HuH-7 (cell line): ENCODE measurements at regions not wholly inside any gene's neighbourhood (a gene's known extent, or its start where the extent isn't known, plus 50 kb on each side); places are given as distances from the start of the nearest gene placed in this dataset.

Experiments used
- DNase-seq: peaks from one replicate; pipeline ENCODE4 v3.0.0; 2011; ENCODE audit warnings: low spot score

GRCh38 chr14:25150401-25150800, 100.5 kb upstream of the STXBP6 start:
- no peak for DNase-seq

GRCh38 chr14:25140411-25140810, 90.5 kb upstream of the STXBP6 start:
- no peak for DNase-seq

GRCh38 chr14:25136811-25137210, 86.9 kb upstream of the STXBP6 start:
- no peak for DNase-seq

DNA sequence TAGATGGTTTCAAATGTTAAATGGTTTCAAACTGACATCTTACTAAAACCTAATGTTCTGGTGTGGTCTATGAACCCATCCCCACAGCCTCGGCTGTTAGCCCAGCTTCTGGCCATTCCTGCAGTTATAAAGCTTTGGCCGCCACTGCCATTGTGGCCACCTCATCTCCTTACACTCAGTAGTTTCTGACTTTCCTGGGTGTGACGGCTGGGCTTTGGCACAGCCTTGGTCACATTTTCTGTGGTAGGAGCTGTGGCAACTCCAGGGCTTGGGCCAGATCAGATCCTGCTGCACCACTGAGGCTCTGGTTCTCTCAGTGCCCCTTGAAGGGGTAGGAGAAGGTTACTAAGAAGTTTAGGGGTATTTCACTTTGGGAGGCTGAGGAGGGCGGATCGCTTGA, 84.2 kb upstream of the STXBP6 start:
- DNase-seq: no peak

GRCh38 chr14:25132732-25133422, 82.9 kb upstream of the STXBP6 start:
- DNase-seq: peak; percentile 74

- DNase-seq: no peak
These were observed 82.1 kb upstream of the STXBP6 start for GRCh38 chr14:25132094-25132493.

DNA sequence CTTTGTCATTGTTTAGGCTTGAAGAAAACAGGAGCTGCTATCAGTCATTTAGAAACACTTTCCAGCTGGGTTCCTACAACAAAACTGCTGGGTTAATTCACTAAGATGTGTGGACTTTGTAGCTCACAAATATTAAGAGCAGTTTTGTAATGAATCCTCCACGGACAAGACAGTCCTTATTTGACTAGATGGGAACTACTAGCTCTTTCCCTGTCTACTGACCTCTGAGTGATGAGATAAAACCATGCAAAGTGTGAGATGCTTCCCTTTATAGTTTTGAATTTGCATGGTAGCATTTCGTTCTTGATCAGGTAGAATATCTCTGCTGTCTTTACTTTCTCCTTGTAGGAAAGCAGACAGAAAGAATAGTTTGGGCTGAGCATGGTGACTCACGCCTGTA, 72.9 kb upstream of the STXBP6 start:
- DNase-seq: no peak

- DNase-seq: no peak
These were observed 72.3 kb upstream of the STXBP6 start for GRCh38 chr14:25122211-25122610.

DNA sequence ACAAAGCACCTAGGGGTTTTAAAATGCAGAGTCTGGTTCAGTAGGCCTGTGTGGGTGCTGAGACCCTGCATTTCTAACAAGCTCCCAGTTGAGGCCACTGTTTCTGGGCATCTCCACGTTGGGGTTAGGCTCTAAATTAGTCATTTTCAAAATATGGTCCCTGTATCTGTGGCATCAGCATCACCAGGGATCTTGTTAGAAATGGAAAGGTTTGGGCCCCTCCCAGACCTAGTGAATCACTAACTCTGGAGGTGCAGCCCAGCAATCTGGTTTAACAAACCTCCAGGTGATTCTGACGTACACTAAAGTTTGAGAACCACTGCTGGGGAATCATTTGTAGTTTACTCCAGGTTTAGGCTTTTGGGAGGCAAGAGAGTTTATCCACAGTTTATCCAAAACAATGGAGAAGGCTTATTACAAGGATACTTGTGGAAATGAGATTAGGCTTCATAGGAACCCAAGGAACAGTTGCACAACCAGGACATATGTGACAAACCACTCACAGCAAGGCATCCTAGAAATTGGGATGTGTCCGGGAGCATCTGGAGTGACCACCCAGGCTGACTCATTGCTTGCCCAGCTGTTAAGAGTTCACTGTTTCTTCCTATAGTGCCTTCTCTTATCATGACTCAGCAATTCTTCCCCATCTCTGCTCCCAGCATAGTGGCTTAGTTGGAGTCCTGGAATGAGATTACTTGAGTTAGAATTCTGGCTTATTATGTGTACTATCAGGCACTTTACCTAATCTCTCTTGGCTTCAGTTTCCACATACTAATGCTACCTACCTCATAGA, 71.6 kb upstream of the STXBP6 start:
- no peak for DNase-seq

DNA sequence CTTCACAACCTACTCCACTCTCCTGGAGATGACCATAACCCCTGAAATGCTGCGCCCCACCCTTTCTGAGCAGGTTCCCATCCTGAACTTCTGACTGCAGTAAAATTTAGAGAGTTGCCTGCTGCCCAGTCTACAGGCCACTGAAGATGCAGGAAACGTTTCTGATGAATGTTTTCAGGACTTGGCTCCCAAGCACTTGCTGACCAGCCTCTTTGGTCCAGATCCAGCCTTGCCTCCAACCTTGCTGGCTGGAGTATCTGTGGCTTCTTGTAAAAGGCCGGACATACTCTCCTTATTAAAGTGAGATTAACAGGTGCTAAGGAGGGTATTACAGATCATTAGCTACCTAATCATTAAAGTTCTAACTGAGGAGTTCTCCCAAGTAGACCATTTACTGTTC, 70.3 kb upstream of the STXBP6 start:
- no peak for DNase-seq

DNA sequence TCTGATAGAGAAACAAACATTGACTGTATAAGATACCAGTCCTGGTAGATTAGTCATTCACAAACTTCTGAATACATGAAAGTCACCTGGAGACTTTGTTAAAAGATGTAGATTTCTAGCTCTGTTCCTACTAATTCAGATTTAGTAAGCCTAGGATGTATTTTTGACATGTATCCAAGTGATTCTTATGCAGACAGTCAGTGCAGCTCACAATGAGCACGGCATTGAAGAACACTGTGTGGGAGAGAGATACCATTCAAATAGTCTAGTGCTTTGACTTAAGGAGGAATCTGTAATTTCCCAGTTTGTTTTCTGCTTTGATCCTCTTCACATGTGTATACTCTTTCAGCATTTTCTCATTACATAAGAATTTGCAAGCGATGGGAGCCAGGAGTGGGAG, 68.7 kb upstream of the STXBP6 start:
- DNase-seq: no peak

- no peak for DNase-seq
These were observed 67.4 kb upstream of the STXBP6 start for GRCh38 chr14:25117342-25117741.

GRCh38 chr14:25116607-25117006, 66.7 kb upstream of the STXBP6 start:
- no peak for DNase-seq

DNA sequence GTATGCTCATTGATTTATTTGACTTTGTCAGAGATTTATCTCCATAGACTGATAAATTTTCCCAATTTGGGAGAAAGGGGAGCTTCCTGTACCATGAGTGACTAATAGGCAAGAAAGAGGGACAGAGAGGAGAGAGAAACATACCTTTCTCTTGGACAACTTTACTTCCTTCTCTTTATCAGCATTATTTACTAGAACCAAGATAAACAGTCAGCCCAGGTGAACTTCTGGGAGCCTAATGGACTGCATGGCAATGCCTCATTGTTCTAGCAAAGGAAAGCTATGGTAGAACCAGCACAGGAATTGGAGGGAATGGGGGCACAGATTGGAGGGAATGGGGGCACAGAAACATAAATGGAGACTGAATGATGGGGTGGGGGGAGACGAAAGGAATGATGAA, 63.4 kb upstream of the STXBP6 start:
- no peak for DNase-seq

DNA sequence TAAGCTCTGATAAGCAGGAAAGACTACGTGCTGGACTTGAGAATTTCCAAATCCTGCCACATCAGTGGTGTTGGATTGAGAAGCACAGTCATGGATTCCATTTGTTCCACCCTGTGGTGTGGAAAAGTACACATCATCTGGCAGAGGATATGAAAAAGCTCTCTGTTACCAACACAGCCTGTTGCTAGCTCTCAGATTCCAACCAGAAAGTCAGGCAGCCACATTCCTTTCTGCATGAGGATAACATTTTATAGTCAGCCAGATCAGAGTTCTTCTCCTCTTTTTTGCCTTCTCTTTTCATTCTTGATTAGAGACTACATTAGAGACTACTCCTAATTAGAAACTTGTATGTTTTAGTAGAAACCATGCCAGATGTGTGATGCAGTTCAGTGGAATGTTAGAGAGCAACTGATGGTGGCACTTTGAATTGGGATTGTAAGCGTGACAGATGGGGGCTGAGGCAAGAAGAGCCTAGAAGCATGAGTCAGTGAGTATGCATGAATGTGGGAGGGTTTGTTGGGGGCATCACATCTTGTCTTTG, 61.2 kb upstream of the STXBP6 start:
- no peak for DNase-seq

- DNase-seq: no peak
These were observed 60.2 kb upstream of the STXBP6 start for GRCh38 chr14:25110106-25110505.

DNA sequence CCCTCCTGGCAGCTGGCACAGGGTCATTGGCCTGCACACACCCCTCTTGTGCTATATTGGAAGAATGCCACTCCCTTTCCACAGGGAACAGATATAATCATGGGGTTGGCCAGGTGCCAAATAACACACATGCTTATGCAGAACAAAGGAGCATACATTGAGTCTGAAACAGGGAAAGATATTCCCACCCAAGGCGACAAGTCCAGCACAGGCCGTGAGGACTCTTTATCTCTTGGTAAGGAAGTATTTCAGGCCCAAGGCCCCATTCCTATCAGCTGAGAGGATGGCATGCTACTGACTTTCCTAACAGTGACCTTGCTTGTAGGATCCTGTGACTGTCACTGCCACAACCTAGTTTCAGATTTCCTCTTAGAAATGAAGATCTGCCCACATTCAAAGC, 59.0 kb upstream of the STXBP6 start:
- DNase-seq: no peak

DNA sequence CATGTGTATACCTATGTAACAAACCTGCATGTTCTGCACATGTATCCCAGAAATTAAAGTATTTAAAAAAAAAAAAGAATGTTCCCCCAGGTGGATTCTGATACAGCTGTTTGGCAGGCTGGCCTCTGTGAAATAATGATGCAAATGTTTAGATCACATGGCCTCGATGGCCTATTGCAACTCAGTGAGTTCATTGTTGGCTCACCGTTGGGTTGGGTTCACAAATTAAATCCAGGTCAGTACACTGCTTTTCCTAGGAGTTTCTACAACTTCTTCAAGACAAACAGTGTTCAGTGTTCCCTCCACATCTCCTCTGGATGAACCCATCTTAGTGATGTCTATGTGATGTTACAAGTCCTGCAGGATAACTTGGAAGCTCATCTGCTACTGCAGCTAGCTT, 58.3 kb upstream of the STXBP6 start:
- no peak for DNase-seq

DNA sequence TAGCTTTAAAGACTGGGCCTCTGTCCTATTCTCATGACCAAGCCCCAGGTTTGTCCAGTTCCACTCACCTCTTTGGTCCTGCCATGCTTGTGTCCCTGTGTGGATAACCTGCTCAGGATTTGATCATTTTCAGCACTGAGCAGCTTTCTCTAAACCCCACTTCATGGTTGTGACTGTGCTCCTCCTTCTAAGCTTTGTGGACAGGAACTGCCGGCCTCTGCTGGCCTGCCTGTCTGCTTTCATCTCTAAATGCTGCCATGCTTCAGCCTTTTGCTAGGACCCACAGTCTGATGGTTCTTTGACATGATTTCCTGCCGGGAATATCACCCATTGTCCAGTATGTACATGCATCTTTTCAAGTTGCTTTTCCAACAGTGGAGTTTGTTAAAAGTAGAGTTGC, 53.9 kb upstream of the STXBP6 start:
- no peak for DNase-seq

- DNase-seq: no peak
These were observed 53.3 kb upstream of the STXBP6 start for GRCh38 chr14:25103271-25103670.

- DNase-seq: no peak
These were observed 52.8 kb upstream of the STXBP6 start for GRCh38 chr14:25102788-25103187.

DNA sequence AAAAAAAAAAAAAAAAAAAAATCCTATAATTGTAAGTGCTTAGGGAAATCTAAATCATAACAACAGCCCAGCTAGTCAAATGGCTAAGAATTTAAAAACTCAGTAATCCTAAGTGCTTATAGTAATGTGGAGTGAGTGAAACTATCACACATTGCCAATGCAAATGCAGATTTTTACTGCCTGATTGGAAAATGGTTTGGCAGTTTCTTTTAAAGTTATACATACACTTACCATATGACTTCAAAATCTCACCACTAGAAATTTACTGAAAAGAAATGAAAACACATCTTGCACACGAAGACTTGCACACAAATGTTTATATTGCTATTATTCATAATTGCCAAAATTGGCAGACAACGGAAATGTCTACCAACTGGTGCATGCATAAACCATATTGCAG, 51.3 kb upstream of the STXBP6 start:
- DNase-seq: no peak
